Thyroid gland (tissue), 4 donors: ENCODE measurements at regions not wholly inside any gene's neighbourhood (a gene's known extent, or its start where the extent isn't known, plus 50 kb on each side); places are given as distances from the start of the nearest gene placed in this dataset.

Experiments
- CTCF ChIP-seq, 6 experiments: fragments of 200-600 bp in 3 of 6; fragments of 450-650 bp in 3 of 6; sonication (generic) in 3 of 6; IDR thresholded peaks; one replicate each; pipeline ENCODE4 v1.5.1; 2016 to 2019; ENCODE audit warnings: antibody characterized with exemption in 6 of 6, mild to moderate bottlenecking in 2 of 6, inconsistent platforms in 1 of 6, moderate library complexity in 1 of 6
- POLR2A ChIP-seq, 2 donors: fragments of 450-650 bp; IDR thresholded peaks; one replicate each; pipeline ENCODE4 v1.6.1; 2017; ENCODE audit warnings: antibody characterized with exemption in 2 of 2, mild to moderate bottlenecking in 2 of 2, moderate library complexity in 1 of 2

- TF ChIP-seq POLR2A (IDR thresholded peaks at IDR 0.05) (no peak), CTCF (IDR thresholded peaks at IDR 0.05) (no peak)
Measured at GRCh38 chr2:139773720-139774277, 993.6 kb upstream of the NXPH2 start.
